ENCODE measurements at regions not wholly inside any gene's neighbourhood (a gene's known extent, or its start where the extent isn't known, plus 50 kb on each side); places are given as distances from the start of the nearest gene placed in this dataset.

DNA sequence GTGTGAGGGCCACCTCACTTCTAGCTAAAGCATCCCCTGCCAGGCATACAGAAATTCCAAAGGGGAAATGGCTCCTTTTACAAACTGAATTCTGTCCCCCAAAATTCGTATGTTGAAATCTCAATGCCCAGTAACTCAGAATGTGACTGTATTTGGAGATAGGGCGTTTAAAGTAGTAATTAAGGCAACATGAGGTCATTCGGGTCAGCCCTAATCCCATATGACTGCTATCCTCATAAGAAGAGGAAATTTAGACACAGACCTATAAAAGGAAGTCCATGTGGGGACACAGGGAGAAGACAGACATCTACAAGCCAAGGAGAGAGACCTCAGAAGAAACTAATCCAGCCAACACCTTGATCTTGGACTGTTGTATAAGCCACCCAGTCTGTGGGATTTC is 119.1 kb downstream of the CHST1 start:
- TF ChIP-seq, protein P1, sequence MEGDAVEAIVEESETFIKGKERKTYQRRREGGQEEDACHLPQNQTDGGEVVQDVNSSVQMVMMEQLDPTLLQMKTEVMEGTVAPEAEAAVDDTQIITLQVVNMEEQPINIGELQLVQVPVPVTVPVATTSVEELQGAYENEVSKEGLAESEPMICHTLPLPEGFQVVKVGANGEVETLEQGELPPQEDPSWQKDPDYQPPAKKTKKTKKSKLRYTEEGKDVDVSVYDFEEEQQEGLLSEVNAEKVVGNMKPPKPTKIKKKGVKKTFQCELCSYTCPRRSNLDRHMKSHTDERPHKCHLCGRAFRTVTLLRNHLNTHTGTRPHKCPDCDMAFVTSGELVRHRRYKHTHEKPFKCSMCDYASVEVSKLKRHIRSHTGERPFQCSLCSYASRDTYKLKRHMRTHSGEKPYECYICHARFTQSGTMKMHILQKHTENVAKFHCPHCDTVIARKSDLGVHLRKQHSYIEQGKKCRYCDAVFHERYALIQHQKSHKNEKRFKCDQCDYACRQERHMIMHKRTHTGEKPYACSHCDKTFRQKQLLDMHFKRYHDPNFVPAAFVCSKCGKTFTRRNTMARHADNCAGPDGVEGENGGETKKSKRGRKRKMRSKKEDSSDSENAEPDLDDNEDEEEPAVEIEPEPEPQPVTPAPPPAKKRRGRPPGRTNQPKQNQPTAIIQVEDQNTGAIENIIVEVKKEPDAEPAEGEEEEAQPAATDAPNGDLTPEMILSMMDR (IDR thresholded peaks at IDR 0.05; ENCODE audit: low read depth, low read length, missing input control), result no peak
- TF ChIP-seq, protein P2, sequence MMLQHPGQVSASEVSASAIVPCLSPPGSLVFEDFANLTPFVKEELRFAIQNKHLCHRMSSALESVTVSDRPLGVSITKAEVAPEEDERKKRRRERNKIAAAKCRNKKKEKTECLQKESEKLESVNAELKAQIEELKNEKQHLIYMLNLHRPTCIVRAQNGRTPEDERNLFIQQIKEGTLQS (IDR thresholded peaks at IDR 0.05), result no peak
- TF ChIP-seq SP1 (IDR thresholded peaks at IDR 0.05) (no peak), NR2F2 (IDR thresholded peaks at IDR 0.05) (no peak)

All from liver (tissue), 3 donors.